BE2C (cell line): ENCODE measurements at regions not wholly inside any gene's neighbourhood (a gene's known extent, or its start where the extent isn't known, plus 50 kb on each side); places are given as distances from the start of the nearest gene placed in this dataset.

ENCODE experiments used
- DNase-seq: peaks from one replicate; pipeline ENCODE4 v3.0.0-alpha.2; 2020
- H3K27me3 ChIP-seq: fragments of 250-450 bp; sonication (Bioruptor Pico); 2 replicates; pipeline ENCODE4 v1.5.1; 2020; ENCODE audit warnings: mild to moderate bottlenecking
- H3K36me3 ChIP-seq: fragments of 250-450 bp; sonication (Bioruptor Pico); 2 replicates; pipeline ENCODE4 v1.5.1; 2020; ENCODE audit warnings: mild to moderate bottlenecking
- H3K4me1 ChIP-seq: fragments of 250-450 bp; sonication (Bioruptor Pico); 2 replicates; pipeline ENCODE4 v1.5.1; 2020
- H3K4me3 ChIP-seq: 2 replicates; pipeline ENCODE4 v1.5.1; 2011; ENCODE audit warnings: low read depth, low read length
- H3K9me3 ChIP-seq: fragments of 250-450 bp; sonication (Bioruptor Pico); 2 replicates; pipeline ENCODE4 v1.5.1; 2020
- TF ChIP-seq, protein P1 (sequence below): IDR thresholded peaks from 2 replicates; pipeline ENCODE4 v1.5.1; 2012; ENCODE audit warnings: mild to moderate bottlenecking, low read depth, low read length

DNA sequence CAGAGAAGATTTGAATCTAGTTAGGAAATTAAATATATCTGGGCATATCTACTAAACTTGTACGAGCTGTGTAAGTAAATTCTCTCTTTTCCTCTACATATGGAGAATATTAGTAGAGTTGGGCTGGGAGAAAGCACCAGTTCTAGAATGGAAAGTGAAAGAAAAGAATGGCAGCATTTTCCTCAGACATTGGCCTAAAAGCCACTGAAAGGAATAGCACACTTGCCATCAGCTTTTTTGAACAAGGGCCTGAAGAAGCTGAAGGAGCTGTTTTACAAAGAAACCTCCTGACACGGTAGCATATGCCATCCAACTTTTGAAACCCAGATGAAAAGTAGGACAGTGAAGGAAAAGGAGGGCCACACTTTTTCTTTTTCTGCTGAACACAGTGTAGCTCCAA lies 1563.7 kb upstream of the TENM4 start:
- TF ChIP-seq, protein P1, sequence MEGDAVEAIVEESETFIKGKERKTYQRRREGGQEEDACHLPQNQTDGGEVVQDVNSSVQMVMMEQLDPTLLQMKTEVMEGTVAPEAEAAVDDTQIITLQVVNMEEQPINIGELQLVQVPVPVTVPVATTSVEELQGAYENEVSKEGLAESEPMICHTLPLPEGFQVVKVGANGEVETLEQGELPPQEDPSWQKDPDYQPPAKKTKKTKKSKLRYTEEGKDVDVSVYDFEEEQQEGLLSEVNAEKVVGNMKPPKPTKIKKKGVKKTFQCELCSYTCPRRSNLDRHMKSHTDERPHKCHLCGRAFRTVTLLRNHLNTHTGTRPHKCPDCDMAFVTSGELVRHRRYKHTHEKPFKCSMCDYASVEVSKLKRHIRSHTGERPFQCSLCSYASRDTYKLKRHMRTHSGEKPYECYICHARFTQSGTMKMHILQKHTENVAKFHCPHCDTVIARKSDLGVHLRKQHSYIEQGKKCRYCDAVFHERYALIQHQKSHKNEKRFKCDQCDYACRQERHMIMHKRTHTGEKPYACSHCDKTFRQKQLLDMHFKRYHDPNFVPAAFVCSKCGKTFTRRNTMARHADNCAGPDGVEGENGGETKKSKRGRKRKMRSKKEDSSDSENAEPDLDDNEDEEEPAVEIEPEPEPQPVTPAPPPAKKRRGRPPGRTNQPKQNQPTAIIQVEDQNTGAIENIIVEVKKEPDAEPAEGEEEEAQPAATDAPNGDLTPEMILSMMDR: no peak
- no peaks in the 10 kb centered on the region for H3K27me3 ChIP-seq
- no peaks in the 10 kb centered on the region for H3K36me3 ChIP-seq
- no peaks in the 10 kb centered on the region for H3K4me1 ChIP-seq
- no peak overlapping the region for H3K4me3 ChIP-seq
- no peaks in the 10 kb centered on the region for H3K9me3 ChIP-seq
- DNase-seq: no peak

DNA sequence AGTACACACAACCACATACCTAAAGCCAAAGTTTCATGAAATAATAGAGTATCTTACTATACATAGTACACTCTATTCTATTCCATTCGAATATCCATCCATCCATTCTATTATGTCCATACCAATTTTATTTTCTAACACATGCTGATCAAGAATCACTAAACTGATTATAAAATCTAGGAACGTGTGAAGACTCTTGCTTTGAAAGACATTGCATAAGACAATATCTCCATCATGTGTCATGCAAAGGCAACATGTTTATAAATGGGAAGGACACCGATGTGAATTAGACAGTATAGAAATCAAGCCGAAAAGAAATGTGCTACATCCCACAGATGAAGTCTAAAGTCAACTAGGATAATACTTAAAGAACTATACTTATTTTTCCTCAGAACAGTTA lies 1561.5 kb upstream of the TENM4 start:
- H3K36me3 ChIP-seq: no peaks in the 10 kb centered on the region
- no peaks in the 10 kb centered on the region for H3K4me1 ChIP-seq
- H3K27me3 ChIP-seq: no peaks in the 10 kb centered on the region
- no peak for DNase-seq
- TF ChIP-seq, protein P1: no peak
- H3K4me3 ChIP-seq: no peak overlapping the region
- no peaks in the 10 kb centered on the region for H3K9me3 ChIP-seq

DNA sequence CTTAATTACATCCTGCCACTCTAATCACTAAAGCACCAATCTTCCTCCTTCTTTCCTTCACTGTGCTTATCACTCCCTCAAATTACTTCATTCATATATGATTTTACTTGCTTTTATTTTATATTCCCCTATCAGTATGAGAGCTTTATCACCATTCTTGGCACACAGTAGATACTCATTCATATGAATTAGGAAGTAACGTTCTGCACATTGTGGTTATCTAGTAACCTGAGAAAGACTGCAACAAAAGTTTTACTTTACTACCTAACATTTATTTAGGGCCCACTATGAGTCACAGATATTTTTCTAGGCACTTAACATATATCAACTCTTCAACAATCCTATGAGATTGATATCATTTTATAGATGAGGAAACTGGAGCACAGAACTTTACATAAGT lies 1559.9 kb upstream of the TENM4 start:
- Histone ChIP-seq H3K4me3 (no peak overlapping the region), H3K4me1 (no peaks in the 10 kb centered on the region), H3K9me3 (no peaks in the 10 kb centered on the region), H3K27me3 (no peaks in the 10 kb centered on the region), H3K36me3 (no peaks in the 10 kb centered on the region)
- TF ChIP-seq, protein P1: no peak
- DNase-seq: no peak

DNA sequence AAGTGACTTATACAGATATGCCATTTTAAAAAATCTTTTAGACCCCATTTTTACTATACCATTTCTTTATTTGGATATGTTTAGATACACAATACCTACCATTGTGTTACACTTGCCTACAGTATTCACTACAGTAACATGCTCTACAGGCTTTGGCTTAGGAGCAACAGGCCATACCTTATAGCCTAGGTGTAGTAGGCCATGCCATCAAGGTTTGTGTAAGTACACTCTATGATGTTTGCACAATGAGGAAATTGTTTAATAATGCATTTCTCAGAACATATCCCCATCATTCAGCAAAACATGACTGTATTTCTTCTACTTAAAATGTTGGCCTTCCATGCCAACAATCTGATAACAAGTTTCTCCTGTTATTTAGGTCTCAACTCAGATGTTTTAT lies 1559.5 kb upstream of the TENM4 start:
- Histone ChIP-seq H3K27me3 (no peaks in the 10 kb centered on the region), H3K36me3 (no peaks in the 10 kb centered on the region), H3K4me3 (no peak overlapping the region), H3K9me3 (no peaks in the 10 kb centered on the region), H3K4me1 (no peaks in the 10 kb centered on the region)
- no peak for DNase-seq
- TF ChIP-seq, protein P1: no peak

DNA sequence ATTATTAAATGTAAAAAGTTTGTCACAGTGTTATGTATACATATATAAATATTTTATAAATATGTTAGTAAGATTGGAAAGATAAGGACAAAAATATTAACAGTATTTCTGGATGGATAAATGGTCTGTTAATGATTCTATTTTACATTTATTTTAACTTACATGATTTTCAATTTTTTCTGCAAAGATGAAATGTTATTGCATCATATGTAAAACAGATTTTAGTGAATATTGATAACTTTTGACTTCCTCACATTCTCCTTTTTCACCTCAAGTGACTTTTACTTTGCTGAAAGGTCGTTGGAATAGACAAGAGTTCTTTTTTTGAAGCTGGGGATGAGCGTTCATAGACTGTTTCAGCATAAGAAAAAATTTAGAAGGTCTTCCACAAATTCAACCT lies 1554.7 kb upstream of the TENM4 start:
- DNase-seq: no peak
- no peaks in the 10 kb centered on the region for H3K27me3 ChIP-seq
- H3K4me3 ChIP-seq: no peak overlapping the region
- no peaks in the 10 kb centered on the region for H3K9me3 ChIP-seq
- H3K4me1 ChIP-seq: no peaks in the 10 kb centered on the region
- TF ChIP-seq, protein P1: no peak
- no peaks in the 10 kb centered on the region for H3K36me3 ChIP-seq

DNA sequence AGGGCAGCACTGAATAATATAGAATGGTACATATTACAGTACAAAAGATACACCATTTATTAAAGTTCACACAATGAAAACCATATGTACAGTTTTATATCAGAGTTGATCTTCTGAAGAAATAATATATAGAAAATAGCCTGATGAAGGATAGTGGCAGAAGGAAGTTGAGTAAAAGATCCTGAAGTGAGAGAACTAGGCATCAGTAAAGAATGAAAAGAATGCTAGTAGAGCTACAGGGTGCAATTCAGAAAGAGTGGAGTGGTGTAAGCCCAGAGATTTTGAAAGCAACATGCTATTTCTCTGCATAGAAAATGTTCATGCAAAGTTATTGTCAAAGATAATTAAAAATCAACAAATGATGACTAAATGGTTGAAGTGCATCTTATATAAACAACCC lies 1552.7 kb upstream of the TENM4 start:
- Histone ChIP-seq H3K4me1 (no peaks in the 10 kb centered on the region), H3K36me3 (no peaks in the 10 kb centered on the region), H3K4me3 (no peak overlapping the region), H3K9me3 (no peaks in the 10 kb centered on the region), H3K27me3 (no peaks in the 10 kb centered on the region)
- TF ChIP-seq, protein P1: no peak
- no peak for DNase-seq
